Fibroblast of the aortic adventitia (primary cell): ENCODE measurements at regions not wholly inside any gene's neighbourhood (a gene's known extent, or its start where the extent isn't known, plus 50 kb on each side); places are given as distances from the start of the nearest gene placed in this dataset.

Experiments used
- DNase-seq: peaks from one replicate; pipeline ENCODE4 v3.0.0-alpha.2; 2010; ENCODE audit warnings: low read depth
- H3K4me3 ChIP-seq: 2 replicates; pipeline ENCODE4 v1.5.1; 2011; ENCODE audit warnings: low read depth, mild to moderate bottlenecking, control low read depth, low read length, moderate library complexity
- CTCF ChIP-seq: IDR thresholded peaks from 2 replicates; pipeline ENCODE4 v1.5.1; 2011; ENCODE audit warnings: mild to moderate bottlenecking, low read length, control low read depth, inconsistent platforms; ENCODE audit not compliant: insufficient read depth

DNA sequence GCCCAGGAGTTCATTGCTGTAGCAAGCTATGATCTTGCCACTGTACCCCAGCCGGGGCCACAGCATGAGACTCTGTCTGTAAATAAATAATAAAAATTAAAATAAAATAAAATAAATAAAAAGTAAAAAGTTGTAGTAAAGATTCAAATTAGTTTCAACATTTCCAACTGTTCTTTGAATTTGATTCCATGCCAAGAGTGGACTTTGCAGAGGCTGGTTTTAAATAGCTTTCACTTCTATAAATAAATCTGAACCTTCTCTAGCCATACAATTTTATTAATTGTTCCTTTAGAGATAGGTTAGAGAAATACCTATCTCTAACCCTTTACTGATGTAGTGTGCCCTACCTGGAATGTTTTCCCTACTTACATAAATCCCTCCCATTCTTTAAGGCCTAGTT lies 129.7 kb upstream of the SLIT3 start:
- TF ChIP-seq CTCF = no peak
- peak; percentile 56 for DNase-seq
- H3K4me3 ChIP-seq = no peak overlapping the region

GRCh38 chr5:169429044-169429443 lies 128.1 kb upstream of the SLIT3 start:
- no peak for TF ChIP-seq CTCF
- peak; percentile 62 for DNase-seq
- no peak overlapping the region for H3K4me3 ChIP-seq

- H3K4me3 ChIP-seq = no peak overlapping the region
- DNase-seq = no peak
- no peak for TF ChIP-seq CTCF
Observed at GRCh38 chr5:169426784-169427183, 125.8 kb upstream of the SLIT3 start.

GRCh38 chr5:169424670-169425378 lies 123.9 kb upstream of the SLIT3 start:
- H3K4me3 ChIP-seq = no peak overlapping the region
- peak; percentile 38 for DNase-seq
- no peak for TF ChIP-seq CTCF

- no peak for TF ChIP-seq CTCF
- no peak for DNase-seq
Observed at GRCh38 chr5:169424279-169424655, 123.3 kb upstream of the SLIT3 start.

GRCh38 chr5:169423580-169424278 lies 122.8 kb upstream of the SLIT3 start:
- no peak for TF ChIP-seq CTCF
- DNase-seq = no peak
- no peak overlapping the region for H3K4me3 ChIP-seq

More at GRCh38 chr5:169424279-169424655, 123.3 kb upstream of the SLIT3 start:
- no peak overlapping the region for H3K4me3 ChIP-seq
